Stomach (tissue), 4 donors: ENCODE measurements at regions not wholly inside any gene's neighbourhood (a gene's known extent, or its start where the extent isn't known, plus 50 kb on each side); places are given as distances from the start of the nearest gene placed in this dataset.

Source experiments
- POLR2A ChIP-seq, 4 donors: fragments of 450-650 bp; IDR thresholded peaks; one replicate each; pipeline ENCODE4 v1.6.1; 2016; ENCODE audit warnings: antibody characterized with exemption in 4 of 4, control low read depth in 2 of 4, mild to moderate bottlenecking in 1 of 4, moderate library complexity in 1 of 4
- TF ChIP-seq, protein P1 (sequence below), 7 experiments: fragments of 450-650 bp in 4 of 7; fragments of 200-600 bp in 3 of 7; sonication (generic) in 3 of 7; IDR thresholded peaks; one replicate each; pipeline ENCODE4 v1.5.1; 2016 to 2019; ENCODE audit warnings: antibody characterized with exemption in 7 of 7, control low read depth in 2 of 7, mild to moderate bottlenecking in 1 of 7

DNA sequence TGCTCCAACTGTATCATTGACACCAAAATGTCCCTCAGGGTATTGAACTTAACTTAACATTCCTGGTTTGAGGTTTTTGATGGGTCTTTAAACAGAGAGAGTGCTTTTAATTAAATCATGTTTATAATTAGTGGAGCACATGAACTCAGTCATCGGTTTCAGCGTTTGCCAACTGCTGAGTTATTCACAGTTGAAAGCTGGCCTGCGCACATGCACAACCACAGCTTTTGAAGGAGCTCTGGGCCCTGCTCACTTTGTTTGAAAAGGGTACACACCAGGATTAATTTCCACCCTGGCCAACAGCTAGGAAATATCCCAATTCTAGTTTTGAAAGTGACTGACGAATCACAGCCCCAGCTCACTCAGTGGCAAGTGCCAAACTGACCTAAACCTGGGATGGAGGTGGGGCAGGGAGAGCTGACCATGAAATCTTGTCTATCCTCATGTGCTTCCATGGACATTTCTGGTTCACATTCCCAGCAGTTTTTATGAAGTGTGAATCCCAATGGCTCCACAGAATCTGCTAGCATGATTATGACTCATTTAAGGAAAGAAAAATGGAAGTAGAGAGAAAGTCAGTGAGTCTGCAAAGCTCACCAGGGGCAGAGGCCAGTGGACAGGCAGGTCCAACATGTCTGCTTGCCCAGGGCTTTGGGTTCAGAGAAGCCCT lies 247.8 kb downstream of the FNDC1 start:
- TF ChIP-seq, protein P1, sequence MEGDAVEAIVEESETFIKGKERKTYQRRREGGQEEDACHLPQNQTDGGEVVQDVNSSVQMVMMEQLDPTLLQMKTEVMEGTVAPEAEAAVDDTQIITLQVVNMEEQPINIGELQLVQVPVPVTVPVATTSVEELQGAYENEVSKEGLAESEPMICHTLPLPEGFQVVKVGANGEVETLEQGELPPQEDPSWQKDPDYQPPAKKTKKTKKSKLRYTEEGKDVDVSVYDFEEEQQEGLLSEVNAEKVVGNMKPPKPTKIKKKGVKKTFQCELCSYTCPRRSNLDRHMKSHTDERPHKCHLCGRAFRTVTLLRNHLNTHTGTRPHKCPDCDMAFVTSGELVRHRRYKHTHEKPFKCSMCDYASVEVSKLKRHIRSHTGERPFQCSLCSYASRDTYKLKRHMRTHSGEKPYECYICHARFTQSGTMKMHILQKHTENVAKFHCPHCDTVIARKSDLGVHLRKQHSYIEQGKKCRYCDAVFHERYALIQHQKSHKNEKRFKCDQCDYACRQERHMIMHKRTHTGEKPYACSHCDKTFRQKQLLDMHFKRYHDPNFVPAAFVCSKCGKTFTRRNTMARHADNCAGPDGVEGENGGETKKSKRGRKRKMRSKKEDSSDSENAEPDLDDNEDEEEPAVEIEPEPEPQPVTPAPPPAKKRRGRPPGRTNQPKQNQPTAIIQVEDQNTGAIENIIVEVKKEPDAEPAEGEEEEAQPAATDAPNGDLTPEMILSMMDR (IDR thresholded peaks at IDR 0.05), result no peak
- TF ChIP-seq POLR2A (IDR thresholded peaks at IDR 0.05), result no peak
